Ishikawa (cell line): ENCODE measurements at regions not wholly inside any gene's neighbourhood (a gene's known extent, or its start where the extent isn't known, plus 50 kb on each side); places are given as distances from the start of the nearest gene placed in this dataset.

ENCODE experiments used
- FOXM1 ChIP-seq: IDR thresholded peaks from 2 replicates; pipeline ENCODE4 v1.6.1; 2012; ENCODE audit warnings: low read depth, borderline replicate concordance
- TAF1 ChIP-seq: IDR thresholded peaks from 2 replicates; pipeline ENCODE4 v1.6.1; 2012; ENCODE audit warnings: low read depth, mild to moderate bottlenecking

DNA sequence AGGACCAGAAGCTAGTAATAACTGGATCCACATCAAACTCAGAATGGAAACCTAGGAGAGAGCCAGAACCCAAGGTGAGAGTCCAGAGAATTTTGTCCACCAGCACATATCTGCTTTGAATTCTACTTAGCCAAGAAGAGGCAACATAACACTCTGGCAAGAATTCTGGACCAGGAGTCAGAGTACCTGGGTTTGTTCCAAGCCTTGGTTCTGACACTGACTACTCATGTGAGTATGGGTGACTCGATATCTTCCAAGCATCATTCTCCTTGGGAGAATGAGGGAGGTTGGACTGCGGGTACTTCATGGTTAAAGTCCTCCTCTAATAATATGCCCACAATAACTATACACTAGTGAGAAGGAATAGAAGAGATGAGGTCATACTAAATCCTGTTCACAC is 144.0 kb upstream of the JADE1 start:
- no peak for TF ChIP-seq TAF1
- no peak for TF ChIP-seq FOXM1
